ENCODE measurements at regions not wholly inside any gene's neighbourhood (a gene's known extent, or its start where the extent isn't known, plus 50 kb on each side); places are given as distances from the start of the nearest gene placed in this dataset.

DNA sequence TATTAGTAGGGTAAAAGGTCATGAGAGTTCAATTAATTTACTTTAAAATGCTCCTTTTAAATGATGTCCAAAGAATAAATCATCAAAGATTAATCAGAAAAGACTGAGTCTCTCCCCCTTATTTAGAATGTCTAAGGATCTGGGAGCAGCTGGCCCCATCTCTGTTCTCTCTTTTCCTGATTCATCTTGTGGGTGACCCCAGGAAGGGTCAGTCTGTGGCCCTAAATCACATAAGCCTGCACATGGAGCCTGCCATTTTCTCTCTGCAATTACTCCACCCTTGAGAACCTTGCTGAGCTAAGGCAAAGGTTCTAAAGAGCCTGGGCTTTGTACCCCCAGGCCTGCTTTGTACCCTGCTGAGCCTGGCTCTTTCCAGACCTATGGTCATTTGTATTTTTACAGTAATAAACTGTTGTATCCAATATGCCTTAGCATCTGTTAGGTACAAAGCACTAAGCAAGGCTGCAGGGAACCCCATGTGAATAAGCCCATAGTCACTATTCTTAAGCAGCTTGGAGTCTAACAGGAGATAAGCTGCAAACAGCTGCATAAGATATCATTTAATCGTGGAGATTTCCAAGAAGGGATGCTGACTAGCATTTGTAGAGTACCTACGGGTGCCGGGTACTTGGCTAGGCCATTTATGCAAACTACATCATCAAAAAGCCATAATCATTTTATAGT is 431.0 kb upstream of the MARCKS start:
- no peak overlapping the region for H3K27ac ChIP-seq (ENCODE audit: low read depth, low read length)
- H3K9me2 ChIP-seq (ENCODE audit: insufficient read depth): no peaks in the 10 kb centered on the region
- H3K27me3 ChIP-seq (ENCODE audit: insufficient read depth, low read length): no peaks in the 10 kb centered on the region
- peaks cover 0 to 3% of the 10 kb centered on the region in 2 experiments; a peak in 1 of 4 replicates for H3K4me1 ChIP-seq (ENCODE audit: control insufficient read depth in 1 of 2, insufficient read depth in 2 of 2, low read length in 2 of 2)
- ATAC-seq (no peak), DNase-seq (ENCODE audit: low read depth, low spot score) (no peak)
- H3K4me2 ChIP-seq (ENCODE audit: low read length): no peak overlapping the region
- H3K36me3 ChIP-seq (ENCODE audit: control insufficient read depth in 1 of 2, insufficient read depth in 2 of 2, low read length in 2 of 2): no peaks in the 10 kb centered on the region
- RAD21 ChIA-PET (ENCODE audit: low non-redundant PET in 1 of 2, low total read pairs in 2 of 2, uncharacterized antibody in 2 of 2, unreplicated experiment in 2 of 2): no interaction called here
- no peaks in the 10 kb centered on the region for H3K9me3 ChIP-seq (ENCODE audit: control insufficient read depth in 1 of 2, insufficient read depth in 1 of 2, low read depth in 1 of 2, low read length in 2 of 2)
- POLR2A ChIA-PET: no interaction called here
- no peak overlapping the region for H2AFZ ChIP-seq (ENCODE audit: low read depth, low read length, poor library complexity, severe bottlenecking)
- no peak overlapping the region for H3K9ac ChIP-seq (ENCODE audit: low read length)
- H3K4me3 ChIP-seq (replicated peaks in 1 of 2; ENCODE audit: low read depth in 1 of 2, low read length in 2 of 2): no peak overlapping the region
- no peaks in the 10 kb centered on the region for H4K20me1 ChIP-seq (ENCODE audit: insufficient read depth)
- TF ChIP-seq ELF1 (IDR thresholded peaks at IDR 0.05; ENCODE audit: borderline replicate concordance, low read depth): no peak
- no peaks in the 10 kb centered on the region for H3K79me2 ChIP-seq (ENCODE audit: insufficient read depth, low read length)
- intact Hi-C loops (cut with micrococcal nuclease): loop anchor here (5.0 kb wide), 1 partner anchor 999 kb away; no protein-coding TSS in a partner anchor
- no TSS peak for BruUV-seq (replicated peaks)
- CTCF ChIA-PET: no interaction called here

DNA sequence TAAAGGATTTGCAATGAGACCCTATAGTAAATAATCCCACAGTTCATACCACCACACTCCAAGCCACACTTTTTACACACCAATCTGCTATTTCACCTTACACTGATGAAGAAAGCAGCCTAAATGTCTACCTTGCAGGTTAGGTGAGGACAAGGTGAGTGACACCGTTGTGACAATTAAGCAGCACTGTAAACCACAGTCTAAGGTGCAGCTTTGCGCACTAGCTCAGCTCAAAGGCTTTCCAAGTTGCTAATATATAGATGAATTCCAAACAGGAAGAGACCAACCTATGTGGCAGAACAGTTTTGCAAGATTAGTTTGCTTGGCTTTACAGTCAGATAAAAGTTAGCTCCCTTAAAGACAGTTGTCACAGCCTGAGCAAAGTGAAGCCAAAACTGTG is 429.5 kb upstream of the MARCKS start:
- H4K20me1 ChIP-seq (ENCODE audit: insufficient read depth): no peaks in the 10 kb centered on the region
- POLR2A ChIA-PET: no interaction called here
- no peak overlapping the region for H2AFZ ChIP-seq (ENCODE audit: low read depth, low read length, poor library complexity, severe bottlenecking)
- no peaks in the 10 kb centered on the region for H3K27me3 ChIP-seq (ENCODE audit: insufficient read depth, low read length)
- H3K36me3 ChIP-seq (ENCODE audit: control insufficient read depth in 1 of 2, insufficient read depth in 2 of 2, low read length in 2 of 2): no peaks in the 10 kb centered on the region
- CTCF ChIA-PET: no interaction called here
- H3K27ac ChIP-seq (ENCODE audit: low read depth, low read length): no peak overlapping the region
- H3K4me2 ChIP-seq (ENCODE audit: low read length): no peak overlapping the region
- no peaks in the 10 kb centered on the region for H3K9me3 ChIP-seq (ENCODE audit: control insufficient read depth in 1 of 2, insufficient read depth in 1 of 2, low read depth in 1 of 2, low read length in 2 of 2)
- ATAC-seq (no peak), DNase-seq (ENCODE audit: low read depth, low spot score) (no peak)
- RAD21 ChIA-PET (ENCODE audit: low non-redundant PET in 1 of 2, low total read pairs in 2 of 2, uncharacterized antibody in 2 of 2, unreplicated experiment in 2 of 2): no interaction called here
- peaks cover 0 to 3% of the 10 kb centered on the region in 2 experiments; a peak in 1 of 4 replicates for H3K4me1 ChIP-seq (ENCODE audit: control insufficient read depth in 1 of 2, insufficient read depth in 2 of 2, low read length in 2 of 2)
- H3K4me3 ChIP-seq (replicated peaks in 1 of 2; ENCODE audit: low read depth in 1 of 2, low read length in 2 of 2): no peak overlapping the region
- no peak overlapping the region for H3K9ac ChIP-seq (ENCODE audit: low read length)
- no peak for TF ChIP-seq EGR1 (IDR thresholded peaks at IDR 0.05; ENCODE audit: low read depth)
- no peak for TF ChIP-seq ELF1 (IDR thresholded peaks at IDR 0.05; ENCODE audit: borderline replicate concordance, low read depth)
- TF ChIP-seq, protein P1, sequence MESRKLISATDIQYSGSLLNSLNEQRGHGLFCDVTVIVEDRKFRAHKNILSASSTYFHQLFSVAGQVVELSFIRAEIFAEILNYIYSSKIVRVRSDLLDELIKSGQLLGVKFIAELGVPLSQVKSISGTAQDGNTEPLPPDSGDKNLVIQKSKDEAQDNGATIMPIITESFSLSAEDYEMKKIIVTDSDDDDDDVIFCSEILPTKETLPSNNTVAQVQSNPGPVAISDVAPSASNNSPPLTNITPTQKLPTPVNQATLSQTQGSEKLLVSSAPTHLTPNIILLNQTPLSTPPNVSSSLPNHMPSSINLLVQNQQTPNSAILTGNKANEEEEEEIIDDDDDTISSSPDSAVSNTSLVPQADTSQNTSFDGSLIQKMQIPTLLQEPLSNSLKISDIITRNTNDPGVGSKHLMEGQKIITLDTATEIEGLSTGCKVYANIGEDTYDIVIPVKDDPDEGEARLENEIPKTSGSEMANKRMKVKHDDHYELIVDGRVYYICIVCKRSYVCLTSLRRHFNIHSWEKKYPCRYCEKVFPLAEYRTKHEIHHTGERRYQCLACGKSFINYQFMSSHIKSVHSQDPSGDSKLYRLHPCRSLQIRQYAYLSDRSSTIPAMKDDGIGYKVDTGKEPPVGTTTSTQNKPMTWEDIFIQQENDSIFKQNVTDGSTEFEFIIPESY (IDR thresholded peaks at IDR 0.05; ENCODE audit: extremely low read depth, insufficient replicate concordance, low read length): no peak
- no peak for TF ChIP-seq ZFX (IDR thresholded peaks at IDR 0.05)
- TF ChIP-seq EZH2 (IDR thresholded peaks at IDR 0.05): no peak
- TF ChIP-seq CEBPB (IDR thresholded peaks at IDR 0.05; ENCODE audit: low read depth): no peak
- TF ChIP-seq, protein P2, sequence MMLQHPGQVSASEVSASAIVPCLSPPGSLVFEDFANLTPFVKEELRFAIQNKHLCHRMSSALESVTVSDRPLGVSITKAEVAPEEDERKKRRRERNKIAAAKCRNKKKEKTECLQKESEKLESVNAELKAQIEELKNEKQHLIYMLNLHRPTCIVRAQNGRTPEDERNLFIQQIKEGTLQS (IDR thresholded peaks at IDR 0.05): no peak
- TF ChIP-seq, protein P3, sequence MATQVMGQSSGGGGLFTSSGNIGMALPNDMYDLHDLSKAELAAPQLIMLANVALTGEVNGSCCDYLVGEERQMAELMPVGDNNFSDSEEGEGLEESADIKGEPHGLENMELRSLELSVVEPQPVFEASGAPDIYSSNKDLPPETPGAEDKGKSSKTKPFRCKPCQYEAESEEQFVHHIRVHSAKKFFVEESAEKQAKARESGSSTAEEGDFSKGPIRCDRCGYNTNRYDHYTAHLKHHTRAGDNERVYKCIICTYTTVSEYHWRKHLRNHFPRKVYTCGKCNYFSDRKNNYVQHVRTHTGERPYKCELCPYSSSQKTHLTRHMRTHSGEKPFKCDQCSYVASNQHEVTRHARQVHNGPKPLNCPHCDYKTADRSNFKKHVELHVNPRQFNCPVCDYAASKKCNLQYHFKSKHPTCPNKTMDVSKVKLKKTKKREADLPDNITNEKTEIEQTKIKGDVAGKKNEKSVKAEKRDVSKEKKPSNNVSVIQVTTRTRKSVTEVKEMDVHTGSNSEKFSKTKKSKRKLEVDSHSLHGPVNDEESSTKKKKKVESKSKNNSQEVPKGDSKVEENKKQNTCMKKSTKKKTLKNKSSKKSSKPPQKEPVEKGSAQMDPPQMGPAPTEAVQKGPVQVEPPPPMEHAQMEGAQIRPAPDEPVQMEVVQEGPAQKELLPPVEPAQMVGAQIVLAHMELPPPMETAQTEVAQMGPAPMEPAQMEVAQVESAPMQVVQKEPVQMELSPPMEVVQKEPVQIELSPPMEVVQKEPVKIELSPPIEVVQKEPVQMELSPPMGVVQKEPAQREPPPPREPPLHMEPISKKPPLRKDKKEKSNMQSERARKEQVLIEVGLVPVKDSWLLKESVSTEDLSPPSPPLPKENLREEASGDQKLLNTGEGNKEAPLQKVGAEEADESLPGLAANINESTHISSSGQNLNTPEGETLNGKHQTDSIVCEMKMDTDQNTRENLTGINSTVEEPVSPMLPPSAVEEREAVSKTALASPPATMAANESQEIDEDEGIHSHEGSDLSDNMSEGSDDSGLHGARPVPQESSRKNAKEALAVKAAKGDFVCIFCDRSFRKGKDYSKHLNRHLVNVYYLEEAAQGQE (IDR thresholded peaks at IDR 0.05; ENCODE audit: low read depth): no peak
- H3K9me2 ChIP-seq (ENCODE audit: insufficient read depth): no peaks in the 10 kb centered on the region
- intact Hi-C loops (cut with micrococcal nuclease): loop anchor here (5.0 kb wide), 1 partner anchor 1000 kb away; no protein-coding TSS in a partner anchor
- H3K79me2 ChIP-seq (ENCODE audit: insufficient read depth, low read length): no peaks in the 10 kb centered on the region
- BruUV-seq (replicated peaks): no TSS peak
